HG02588 (cell line): ENCODE measurements at regions not wholly inside any gene's neighbourhood (a gene's known extent, or its start where the extent isn't known, plus 50 kb on each side); places are given as distances from the start of the nearest gene placed in this dataset.
A peak's percentile ranks its signal among the peaks of the same experiment; 100 is the strongest.

Experiments used
- ATAC-seq: cut with Tn5 transposase; IDR thresholded peaks from one replicate; pipeline ENCODE4 v1.9.1; 2021; ENCODE audit warnings: mild to moderate bottlenecking, moderate library complexity; ENCODE audit not compliant: unreplicated experiment

DNA sequence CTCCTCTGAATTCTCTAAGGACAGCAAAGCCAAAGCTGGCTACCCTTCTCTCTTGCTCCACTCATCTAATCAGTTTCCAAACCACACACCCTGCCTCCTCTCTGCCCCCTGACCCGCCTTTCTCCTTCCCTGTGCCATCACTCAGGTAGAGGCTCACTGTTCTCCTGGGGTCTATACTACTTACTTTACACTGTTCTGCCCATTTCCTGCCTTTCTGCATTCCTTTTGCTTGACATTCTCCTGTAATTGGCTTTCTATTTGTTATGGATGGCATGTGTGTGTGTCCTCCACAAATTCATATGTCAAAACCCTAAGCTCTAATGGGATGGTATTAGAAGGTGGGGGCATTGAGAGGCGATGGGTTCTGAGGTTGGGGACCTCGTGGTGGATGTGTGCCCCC, 675.2 kb upstream of the ID2 start:
- no peak for ATAC-seq

DNA sequence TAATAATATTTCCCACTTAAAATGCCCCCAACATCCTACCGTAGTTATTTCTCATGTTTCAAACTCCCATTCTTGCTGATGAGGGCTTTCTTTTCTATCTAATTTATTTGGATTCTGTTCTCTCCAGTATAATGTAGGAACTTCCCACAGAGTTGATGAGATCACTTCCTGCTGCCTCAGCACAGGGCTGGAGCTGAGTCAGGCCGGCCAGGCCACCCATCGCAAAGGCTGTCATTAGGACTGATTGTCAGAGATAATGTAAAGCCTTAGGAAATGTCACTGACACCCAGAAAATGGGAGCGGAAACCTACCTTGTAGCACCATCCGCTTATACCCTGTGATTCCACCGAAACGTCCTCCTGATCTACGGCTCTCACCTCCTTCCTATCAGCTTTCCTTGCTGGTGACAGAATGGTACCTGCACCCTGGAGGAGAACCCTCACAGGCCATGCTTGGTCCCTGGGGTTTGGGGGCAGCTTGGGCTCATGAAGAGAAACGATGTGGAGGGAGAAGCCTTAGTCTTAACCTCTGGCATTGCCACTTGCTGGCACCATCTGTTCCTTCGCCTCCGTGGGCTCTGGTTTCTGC, 672.8 kb upstream of the ID2 start:
- ATAC-seq = no peak

DNA sequence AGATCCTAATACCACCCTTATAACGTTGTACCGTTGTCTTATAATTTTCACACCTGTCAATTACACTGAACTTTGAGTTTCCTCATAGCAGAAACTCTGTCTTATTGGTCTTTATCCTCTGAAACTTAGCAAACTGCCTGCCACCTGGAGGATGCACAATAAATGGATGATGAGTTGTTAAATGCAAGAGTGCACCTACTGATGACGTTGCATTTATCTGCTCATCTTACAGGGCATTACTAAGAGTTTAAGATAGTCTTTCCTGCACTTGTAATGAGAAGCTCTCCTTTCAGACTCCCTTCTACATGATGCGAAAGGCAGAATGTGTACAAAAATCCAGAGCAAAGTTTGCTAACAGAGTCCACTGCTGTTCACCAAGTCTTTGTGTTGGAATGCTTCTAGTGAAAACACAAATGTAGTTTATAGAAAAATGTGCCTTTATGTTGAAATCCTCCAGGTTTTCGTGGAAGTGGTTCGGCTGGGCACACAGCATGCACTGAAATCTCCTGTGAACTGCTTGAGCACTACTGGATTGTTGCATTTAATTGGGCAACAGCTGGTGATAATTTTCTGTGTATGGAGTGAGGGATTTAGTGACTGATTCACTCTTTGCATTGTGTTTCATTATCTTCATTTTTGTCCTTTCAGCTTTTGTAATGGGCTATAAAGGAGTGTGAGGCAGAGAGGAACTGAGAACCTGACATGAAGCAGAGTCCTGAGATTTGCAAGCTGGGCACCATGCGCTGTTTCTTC, 665.8 kb upstream of the ID2 start:
- no peak for ATAC-seq

DNA sequence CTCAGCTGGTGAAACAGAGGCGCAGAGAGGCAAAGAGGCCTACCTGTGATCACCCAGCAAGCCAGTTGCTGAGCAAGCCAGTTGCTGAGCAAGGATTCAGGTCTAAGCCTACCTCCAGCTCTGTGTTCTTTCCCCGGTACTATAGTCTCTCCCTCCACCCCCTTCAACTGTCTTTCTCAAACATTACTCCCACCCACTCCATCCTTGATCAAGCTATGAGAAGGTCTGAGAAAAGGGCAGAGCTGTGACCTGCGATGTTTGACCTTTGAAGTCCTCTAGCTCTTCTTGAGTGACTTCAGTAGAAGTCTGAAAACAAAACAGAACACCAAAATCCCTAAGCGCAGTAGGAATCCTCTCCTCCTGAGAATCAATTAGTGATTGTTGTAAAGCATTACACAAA, 665.2 kb upstream of the ID2 start:
- no peak for ATAC-seq

DNA sequence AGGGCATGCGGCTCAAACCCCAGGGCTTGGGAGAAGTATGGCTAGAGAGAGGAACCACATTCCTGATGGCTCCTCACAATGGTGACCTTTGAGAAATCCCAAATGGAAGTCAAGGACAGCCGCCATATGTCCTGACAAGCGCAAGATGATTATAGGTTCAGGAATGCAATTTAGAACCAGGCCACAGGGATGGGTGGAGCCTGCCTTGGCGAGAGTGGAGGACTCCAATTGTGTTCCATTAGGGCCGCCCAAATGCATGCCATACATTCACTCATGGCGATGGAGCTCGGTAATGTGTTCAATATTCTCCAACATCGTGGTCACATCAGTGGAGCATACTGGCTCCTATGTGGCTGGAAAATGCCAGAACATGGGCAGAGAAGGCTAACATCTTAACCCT, 662.9 kb upstream of the ID2 start:
- ATAC-seq = no peak

DNA sequence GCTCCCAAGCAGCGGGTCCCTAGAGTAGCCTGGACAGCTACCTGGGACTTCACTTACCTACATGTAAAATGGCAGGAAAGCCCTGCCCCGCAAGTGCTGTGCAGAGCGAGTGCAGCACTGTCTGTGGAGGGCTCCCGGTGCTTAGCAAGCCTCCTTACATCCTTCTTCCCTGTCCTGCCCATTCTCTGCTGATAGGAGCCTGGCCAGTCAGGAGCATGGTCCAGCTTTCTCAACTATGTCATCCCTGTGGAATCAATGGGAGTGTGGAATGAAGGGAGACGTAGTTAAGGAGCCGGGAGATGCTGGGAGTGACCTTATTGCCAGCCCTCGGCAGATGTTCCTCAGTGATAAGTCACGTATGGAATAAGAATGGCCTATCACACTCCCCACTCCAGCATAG, 661.9 kb upstream of the ID2 start:
- no peak for ATAC-seq

DNA sequence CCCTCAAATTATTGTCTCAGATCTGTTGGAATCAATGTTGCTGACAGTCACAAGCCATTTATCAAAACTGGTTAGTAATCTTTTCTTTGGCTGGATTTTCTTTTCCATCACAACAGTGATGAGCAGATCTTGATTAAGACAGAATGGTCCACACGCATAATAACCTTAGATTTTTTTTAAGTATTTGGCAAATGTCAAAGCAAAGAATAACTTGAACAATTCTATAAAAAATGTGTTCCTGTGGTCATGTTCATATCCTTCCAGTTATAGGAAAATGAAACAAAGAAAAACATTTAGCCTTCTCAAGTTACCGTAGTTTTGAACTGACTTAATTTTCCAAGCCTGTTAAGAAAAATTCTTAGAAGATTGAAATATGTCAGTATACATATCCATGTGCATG, 659.9 kb upstream of the ID2 start:
- ATAC-seq = no peak

DNA sequence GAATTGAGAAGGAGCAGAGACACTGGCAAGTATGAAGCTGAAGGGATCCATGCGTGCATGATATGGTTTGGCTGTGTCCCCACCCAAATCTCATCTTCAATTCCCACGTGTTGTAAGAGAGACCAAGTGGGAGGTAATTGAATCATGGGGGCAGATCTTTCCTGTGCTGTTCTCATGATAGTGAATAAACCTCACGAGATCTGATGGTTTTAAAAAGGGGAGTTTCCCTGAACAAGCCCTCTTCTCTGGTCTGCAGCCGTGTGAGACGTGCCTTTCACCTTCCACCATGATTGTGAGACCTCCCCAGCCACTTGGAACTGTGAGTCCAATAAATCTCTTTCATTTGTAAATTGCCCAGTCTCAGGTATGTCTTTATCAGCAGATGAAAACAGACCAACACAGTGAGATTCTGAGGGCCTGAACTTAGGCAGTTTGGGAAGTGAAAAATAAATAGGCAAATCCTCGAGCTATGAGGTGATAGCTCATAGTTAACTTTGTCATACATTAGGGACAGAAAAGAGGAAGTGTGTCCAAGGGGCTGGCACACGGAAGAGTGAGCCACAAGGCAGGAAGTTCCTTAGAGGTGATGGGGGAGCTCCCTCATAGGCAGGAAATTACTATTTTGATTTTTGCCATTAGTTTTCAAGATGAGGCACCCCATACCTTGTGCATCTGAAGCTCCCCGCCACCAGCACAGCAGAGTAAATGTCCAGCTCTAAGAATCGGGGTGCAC, 658.8 kb upstream of the ID2 start:
- ATAC-seq = peak; percentile 79

DNA sequence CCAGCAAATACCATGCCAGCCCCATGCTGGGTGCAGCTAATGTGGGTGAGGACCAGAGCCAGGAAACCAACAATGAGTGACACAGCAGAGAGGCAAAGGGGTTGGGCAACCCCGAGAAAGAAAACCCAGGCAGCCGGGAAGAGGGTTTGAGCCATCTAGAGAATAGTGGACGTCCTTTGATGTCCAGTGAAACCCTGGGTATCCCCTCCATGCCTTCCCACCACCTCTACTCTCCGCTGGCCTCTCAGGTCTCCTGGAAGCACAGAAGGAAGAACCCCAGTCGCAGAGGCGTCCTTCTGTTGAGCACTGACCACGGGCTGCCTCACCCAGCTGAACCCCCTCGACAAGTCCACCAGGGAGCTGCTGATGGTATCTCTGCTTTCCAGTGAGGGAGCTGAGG, 657.4 kb upstream of the ID2 start:
- no peak for ATAC-seq

DNA sequence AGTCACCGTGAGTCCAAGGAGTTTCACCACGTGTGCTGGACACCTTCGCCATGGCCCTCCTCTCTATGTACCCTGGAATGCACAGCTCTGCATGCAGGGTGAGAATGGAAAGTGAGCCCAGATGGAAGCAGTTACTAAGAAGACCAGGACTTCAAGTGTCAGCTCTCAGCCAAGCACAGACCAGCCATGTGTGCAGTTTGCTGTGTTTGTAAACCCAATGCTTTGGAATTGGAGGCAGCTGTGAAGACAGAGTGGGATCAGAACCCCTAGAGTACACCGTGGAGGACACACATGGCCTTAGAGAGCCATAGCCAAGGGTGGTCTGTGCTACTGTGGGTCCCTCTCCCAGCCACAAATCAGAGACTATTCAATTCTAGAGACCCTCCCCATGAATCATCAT, 655.5 kb upstream of the ID2 start:
- ATAC-seq = no peak

DNA sequence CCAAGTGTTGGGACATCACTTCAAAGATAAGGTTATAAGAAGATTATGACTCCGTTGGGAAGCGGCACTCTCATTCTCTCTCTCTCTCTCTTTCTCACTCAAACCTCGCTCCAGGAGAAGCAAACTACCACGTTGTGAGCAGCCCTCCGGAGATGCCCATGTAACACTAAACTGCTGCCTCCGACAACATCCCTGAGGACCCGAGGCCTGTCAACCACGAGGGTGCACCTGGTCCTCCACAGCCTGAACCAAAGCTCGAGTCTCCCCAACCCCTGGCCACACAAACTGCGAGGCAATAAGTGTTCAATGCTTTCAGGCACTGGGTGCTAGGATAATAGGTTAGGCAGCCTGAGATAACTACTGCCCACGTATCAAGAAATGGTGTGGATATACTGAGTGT, 654.5 kb upstream of the ID2 start:
- no peak for ATAC-seq

DNA sequence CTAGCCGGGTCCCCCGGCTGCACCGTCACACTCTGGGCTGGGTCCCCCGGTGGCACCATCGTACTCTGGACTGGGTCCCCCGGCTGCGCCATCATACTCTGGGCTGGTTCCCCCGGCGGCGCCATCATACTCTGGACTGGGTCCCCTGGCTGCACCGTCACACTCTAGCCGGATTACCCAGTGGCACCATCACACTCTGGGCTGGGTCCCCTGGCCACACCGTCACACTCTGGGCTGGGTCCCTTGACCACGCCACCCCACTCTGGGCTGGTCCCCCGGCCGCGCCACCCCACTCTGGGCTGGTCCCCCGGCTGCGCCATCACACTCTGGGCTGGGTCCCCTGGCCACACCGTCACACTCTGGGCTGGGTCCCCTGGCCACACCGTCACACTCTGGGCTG, 653.8 kb upstream of the ID2 start:
- no peak for ATAC-seq

DNA sequence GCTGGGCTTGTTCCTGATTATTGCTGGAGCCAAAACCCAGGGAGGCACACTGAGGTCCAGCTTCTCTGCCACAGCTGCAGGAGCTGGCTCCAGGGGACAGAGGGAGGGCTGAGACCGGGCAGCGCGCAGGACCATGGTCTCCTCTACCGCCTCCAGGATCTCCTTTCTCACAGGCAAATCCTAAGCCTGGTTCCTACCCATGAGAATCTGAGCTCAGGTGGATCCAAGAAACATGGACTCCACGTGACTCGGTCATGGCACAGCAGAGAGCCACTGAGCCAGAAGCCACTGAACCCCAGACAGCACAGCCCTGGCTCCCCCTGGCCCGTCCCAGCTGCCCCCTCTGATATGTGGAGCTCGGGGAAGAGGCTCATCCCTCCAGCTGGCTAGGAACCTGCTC, 653.4 kb upstream of the ID2 start:
- no peak for ATAC-seq

DNA sequence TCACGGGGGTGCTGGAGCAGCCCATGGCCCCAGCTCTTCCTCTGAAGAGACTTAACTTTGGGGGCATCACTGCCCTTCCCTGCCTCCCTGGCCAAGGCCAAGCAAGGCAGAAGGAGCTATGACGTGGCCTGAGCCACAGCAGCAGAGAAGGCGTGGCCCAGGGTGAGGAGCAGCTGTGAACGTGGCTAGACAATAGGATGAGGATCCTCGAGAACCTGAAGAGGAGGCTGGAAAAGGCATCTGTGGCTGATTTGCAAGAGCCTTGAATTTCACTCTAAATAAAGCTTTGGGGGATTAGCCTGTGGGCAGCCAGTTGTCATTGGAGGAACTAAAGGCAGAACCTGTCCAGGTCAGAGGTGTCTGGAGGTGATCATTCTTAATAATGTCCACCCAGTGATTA, 652.9 kb upstream of the ID2 start:
- no peak for ATAC-seq

DNA sequence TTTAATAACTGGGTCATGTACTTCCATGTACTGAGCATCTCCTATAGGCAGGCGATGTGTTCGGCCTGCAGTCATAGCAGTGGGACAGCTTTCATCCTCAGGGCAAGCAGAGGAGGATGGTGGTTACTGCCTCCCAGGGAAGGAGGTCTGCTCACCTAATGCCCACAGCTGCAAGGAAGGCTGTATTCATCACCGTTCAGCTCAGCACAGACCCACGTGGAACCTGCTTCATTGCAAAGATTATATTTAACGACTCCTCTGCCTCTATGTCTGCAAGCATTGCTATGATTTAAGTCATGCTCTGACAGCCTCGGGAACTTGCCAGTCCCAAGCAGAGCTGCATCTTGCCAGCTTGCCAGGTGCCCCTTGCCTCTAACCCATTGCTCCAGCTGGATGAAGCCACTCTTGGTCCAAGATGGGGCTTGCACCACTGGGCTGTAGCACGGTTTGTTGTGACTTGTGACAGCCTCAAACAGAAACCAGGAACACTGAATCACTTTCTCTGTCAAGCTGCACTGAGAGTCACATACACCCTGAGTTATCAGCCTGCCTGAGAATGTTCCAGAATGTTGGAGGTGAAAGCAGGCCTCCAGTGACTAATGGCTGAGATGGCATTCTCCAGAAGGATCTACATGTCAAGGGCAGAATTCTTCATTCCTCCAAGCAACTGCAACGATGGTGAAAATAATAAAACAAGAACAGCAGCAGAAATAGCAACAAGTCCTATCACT, 651.1 kb upstream of the ID2 start:
- ATAC-seq = no peak

DNA sequence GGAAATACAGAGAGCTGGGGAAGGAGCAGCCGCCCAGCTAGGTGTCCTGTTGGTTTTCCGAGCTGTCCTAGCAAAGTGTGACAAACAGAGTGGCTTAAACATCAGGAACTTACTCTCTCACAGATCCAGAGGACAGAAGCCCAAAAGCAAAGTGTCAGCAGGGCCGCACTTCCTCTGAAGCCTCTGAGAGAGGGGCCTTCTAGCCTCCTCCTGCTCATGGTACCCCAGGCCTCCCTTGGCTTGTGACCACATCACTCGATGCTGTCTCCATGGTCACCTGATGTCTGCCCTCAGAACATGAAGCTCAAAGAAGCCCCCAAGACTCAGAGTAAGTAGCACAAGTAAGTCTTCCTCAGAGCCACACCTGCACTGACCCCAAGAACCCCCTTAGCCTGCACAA, 650.5 kb upstream of the ID2 start:
- ATAC-seq = no peak

DNA sequence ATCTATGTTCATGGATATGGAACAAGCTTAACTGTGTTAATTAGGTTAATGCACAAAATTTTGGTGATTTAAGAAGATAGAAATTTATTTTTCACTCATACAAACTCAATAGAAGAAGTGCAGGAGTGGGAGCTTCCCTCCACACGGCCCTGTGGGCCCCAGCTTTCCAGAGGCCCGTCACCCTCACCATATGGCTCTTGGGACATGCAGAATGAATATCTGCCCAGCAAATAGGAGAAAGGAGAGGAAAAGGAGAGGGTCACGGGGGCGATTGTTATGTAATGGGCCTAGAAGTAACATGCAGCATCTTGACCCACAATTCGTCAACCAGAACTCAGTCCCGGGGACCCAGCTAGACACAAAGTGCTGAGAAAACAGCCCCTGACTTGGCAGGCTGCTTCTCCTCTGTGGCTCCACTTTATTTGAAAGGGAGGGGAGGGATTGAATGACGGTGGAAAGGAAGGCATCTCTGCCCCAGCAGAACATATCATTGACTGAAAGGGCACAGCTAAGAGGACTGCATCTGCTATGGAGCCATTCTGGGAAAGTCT, 648.2 kb upstream of the ID2 start:
- no peak for ATAC-seq

DNA sequence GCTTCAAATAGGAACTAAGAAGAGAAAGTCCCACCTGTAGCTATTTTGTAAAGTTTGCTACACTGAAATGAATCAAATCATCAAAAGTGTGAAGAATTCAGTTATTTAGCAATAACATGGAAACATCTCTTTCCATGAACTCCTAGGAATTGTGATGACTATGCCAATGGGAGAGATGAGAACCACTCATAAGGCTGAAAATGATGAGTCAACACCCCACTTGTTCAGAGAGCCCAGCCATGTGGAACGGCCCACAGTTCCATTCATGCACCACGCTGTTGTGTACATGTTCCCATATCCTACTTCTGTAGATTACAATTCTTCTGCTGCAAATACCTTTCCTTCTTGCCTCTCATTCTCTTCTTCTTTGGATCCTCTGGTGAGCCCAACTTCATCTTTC, 645.5 kb upstream of the ID2 start:
- ATAC-seq = no peak

DNA sequence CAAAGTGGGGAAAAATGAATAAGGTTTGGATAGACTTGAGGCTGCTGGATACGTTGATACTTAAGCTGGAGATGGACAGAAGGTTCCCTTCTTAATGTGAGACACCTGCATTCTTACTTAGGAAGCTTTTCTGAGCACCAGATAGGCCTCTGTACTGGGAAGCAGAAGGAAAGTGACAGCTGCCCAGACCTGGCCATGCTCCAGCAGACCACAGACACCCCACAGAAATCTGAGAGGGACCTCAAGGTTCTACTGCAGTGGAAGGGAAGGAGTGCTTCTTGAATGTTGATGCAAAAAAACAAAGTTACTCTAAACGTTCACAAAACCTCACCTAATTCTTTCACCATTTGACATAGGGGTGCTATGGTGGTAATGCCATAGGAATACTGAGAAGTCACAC, 642.1 kb upstream of the ID2 start:
- no peak for ATAC-seq

DNA sequence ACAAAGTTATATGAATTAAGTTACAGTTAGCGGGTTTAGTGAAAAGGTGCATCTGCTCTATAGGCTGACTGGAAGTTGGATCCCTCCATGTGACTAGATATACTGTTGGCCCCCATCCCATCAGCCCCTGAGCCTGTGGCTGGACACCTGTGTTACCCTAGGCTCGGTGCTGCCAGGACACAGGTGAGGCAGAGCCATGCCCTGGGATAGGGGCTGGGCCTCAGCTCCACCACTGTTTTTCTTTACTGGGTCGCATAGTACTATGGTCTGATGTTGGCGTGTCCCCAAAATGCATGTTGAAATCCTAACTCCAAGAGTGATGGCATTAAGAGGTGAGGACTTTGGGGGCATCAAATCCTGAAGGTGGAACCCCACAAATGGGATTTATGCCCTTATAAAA, 638.6 kb upstream of the ID2 start:
- ATAC-seq = no peak

DNA sequence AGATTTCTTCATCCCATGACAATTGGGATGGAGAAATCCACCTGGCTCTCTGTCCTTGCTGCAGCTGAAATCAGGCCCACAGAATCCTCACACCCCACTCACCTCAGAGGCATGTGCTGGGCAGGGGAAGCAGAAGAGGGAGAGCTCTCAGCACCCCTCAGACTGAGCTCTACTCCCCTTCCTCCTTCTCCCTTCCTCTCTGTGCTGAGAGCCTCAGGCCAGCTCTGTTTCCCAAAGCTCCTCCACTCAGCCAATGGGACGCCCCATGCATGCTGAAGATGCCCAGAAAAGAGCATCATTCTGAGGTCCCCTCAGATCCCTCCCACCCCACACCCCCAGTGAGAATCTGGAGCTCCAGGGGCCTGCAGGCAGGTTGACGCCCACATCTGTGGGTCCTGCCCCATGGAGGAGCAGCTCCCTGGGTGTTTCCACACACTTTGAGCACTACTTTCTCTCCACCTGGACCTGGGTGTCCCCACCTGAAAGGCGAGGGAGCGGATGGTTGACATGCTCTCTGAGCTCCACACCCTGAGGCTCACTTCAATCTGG, 637.7 kb upstream of the ID2 start:
- ATAC-seq = no peak
